Mesenchymal stem cell (in vitro differentiated cells and primary cell): ENCODE measurements at regions not wholly inside any gene's neighbourhood (a gene's known extent, or its start where the extent isn't known, plus 50 kb on each side); places are given as distances from the start of the nearest gene placed in this dataset.

Experiments used
- DNase-seq: peaks from one replicate; pipeline ENCODE4 v3.0.0-alpha.2; 2013
- H2AFZ ChIP-seq: one replicate; pipeline ENCODE4 v1.6.1; 2013; ENCODE audit warnings: low read depth, mild to moderate bottlenecking, control low read depth, inconsistent platforms, low read length, moderate library complexity
- H2AK5ac ChIP-seq: 2 replicates; pipeline ENCODE4 v1.6.1; 2013; ENCODE audit warnings: low read length, moderate library complexity, mild to moderate bottlenecking, inconsistent platforms; ENCODE audit not compliant: severe bottlenecking
- H2BK120ac ChIP-seq: one replicate; pipeline ENCODE4 v1.6.1; 2013; ENCODE audit warnings: low read depth, mild to moderate bottlenecking, inconsistent platforms, low read length, moderate library complexity
- H2BK12ac ChIP-seq, 2 experiments: one replicate each; pipeline ENCODE4 v1.6.1; 2013; ENCODE audit warnings: inconsistent platforms in 2 of 2, low read length in 2 of 2, mild to moderate bottlenecking in 2 of 2, moderate library complexity in 2 of 2, control low read depth in 1 of 2
- H2BK15ac ChIP-seq: one replicate; pipeline ENCODE4 v1.6.1; 2013; ENCODE audit warnings: mild to moderate bottlenecking, low read depth, inconsistent platforms; ENCODE audit not compliant: poor library complexity, severe bottlenecking
- H2BK5ac ChIP-seq: 2 replicates; pipeline ENCODE4 v1.6.1; 2013; ENCODE audit warnings: low read depth, mild to moderate bottlenecking, low read length, control low read depth, inconsistent platforms; ENCODE audit not compliant: poor library complexity, severe bottlenecking
- H3K14ac ChIP-seq, 2 experiments: one replicate each; pipeline ENCODE4 v1.6.1; 2013; ENCODE audit warnings: inconsistent platforms in 2 of 2, low read length in 2 of 2, control low read depth in 1 of 2, mild to moderate bottlenecking in 1 of 2, moderate library complexity in 1 of 2
- H3K18ac ChIP-seq, 2 experiments: one replicate each; pipeline ENCODE4 v1.6.1; 2013; ENCODE audit warnings: inconsistent platforms in 2 of 2, low read length in 2 of 2, control low read depth in 1 of 2, low read depth in 1 of 2, mild to moderate bottlenecking in 1 of 2
- H3K23ac ChIP-seq, 2 experiments: one replicate each; pipeline ENCODE4 v1.6.1; 2013; ENCODE audit warnings: inconsistent platforms in 2 of 2, low read length in 2 of 2, mild to moderate bottlenecking in 2 of 2, moderate library complexity in 2 of 2, control low read depth in 1 of 2
- H3K27ac ChIP-seq: 2 replicates; pipeline ENCODE4 v1.5.1; 2013; ENCODE audit warnings: mild to moderate bottlenecking, moderate library complexity, low read length, control low read depth, inconsistent platforms; ENCODE audit not compliant: poor library complexity, severe bottlenecking
- H3K27me3 ChIP-seq, 2 experiments: 2 replicates each; pipeline versions ENCODE4 v1.6.1 to v1.7.0; 2013; ENCODE audit warnings: low read length in 2 of 2, mild to moderate bottlenecking in 2 of 2, moderate library complexity in 2 of 2, control low read depth in 1 of 2, inconsistent platforms in 1 of 2; ENCODE audit not compliant: control insufficient read depth in 1 of 2, insufficient read depth in 1 of 2
- H3K36me3 ChIP-seq, 2 experiments: 2 replicates each; pipeline versions ENCODE4 v1.6.1 to v1.7.0; 2013; ENCODE audit warnings: low read length in 2 of 2, control low read depth in 1 of 2, inconsistent platforms in 1 of 2, low read depth in 1 of 2, mild to moderate bottlenecking in 1 of 2; ENCODE audit not compliant: insufficient read depth in 2 of 2, control insufficient read depth in 1 of 2
- H3K4ac ChIP-seq, 2 experiments: one replicate each; pipeline ENCODE4 v1.6.1; 2013; ENCODE audit warnings: inconsistent platforms in 2 of 2, low read length in 2 of 2, mild to moderate bottlenecking in 2 of 2, moderate library complexity in 2 of 2, control low read depth in 1 of 2, low read depth in 1 of 2
- H3K4me1 ChIP-seq: 2 replicates; pipeline ENCODE4 v1.6.1; 2013; ENCODE audit warnings: low read depth, low read length, control low read depth; ENCODE audit not compliant: control insufficient read depth, insufficient read depth
- H3K4me2 ChIP-seq: 2 replicates; pipeline ENCODE4 v1.6.1; 2013; ENCODE audit warnings: low read length, mild to moderate bottlenecking, inconsistent platforms; ENCODE audit not compliant: poor library complexity, severe bottlenecking
- H3K4me3 ChIP-seq, 2 experiments: 2 replicates each; pipeline versions ENCODE4 v1.5.1 to v1.7.0; 2013; ENCODE audit warnings: low read length in 2 of 2, mild to moderate bottlenecking in 2 of 2, control low read depth in 1 of 2, low read depth in 1 of 2; ENCODE audit not compliant: insufficient read depth in 1 of 2
- H3K79me1 ChIP-seq: replicated peaks from 2 replicates; pipeline ENCODE4 v1.6.1; 2013; ENCODE audit warnings: mild to moderate bottlenecking, control low read depth, low read length, inconsistent platforms; ENCODE audit not compliant: poor library complexity, severe bottlenecking
- H3K9ac ChIP-seq: 2 replicates; pipeline ENCODE4 v1.7.0; 2013; ENCODE audit warnings: mild to moderate bottlenecking, low read length, moderate library complexity
- H3K9me3 ChIP-seq: 2 replicates; pipeline ENCODE4 v1.7.0; 2013; ENCODE audit warnings: mild to moderate bottlenecking, low read length; ENCODE audit not compliant: control insufficient read depth
- H4K8ac ChIP-seq: one replicate; pipeline ENCODE4 v1.6.1; 2013; ENCODE audit warnings: inconsistent platforms, mild to moderate bottlenecking, low read length, moderate library complexity
- H4K91ac ChIP-seq: one replicate; pipeline ENCODE4 v1.6.1; 2013; ENCODE audit warnings: mild to moderate bottlenecking, low read length, inconsistent platforms
- WGBS: methylation state at CpG from one replicate; pipeline ENCODE4 v1.1.7; 2013; ENCODE audit warnings: mixed read lengths; 5-methylcytosine and 5-hydroxymethylcytosine counted together

GRCh38 chr20:22348010-22348409 lies 236.4 kb downstream of the FOXA2 start:
- Histone ChIP-seq H3K27me3 (peaks cover 3 to 29% of the 10 kb centered on the region in 2 experiments), H2BK15ac (no peak overlapping the region), H2AK5ac (no peak overlapping the region), H2BK12ac (no peak overlapping the region), H3K27ac (no peak overlapping the region), H3K79me1 (no peaks in the 10 kb centered on the region), H3K4me2 (no peak overlapping the region), H3K23ac (no peak overlapping the region), H3K36me3 (no peaks in the 10 kb centered on the region), H3K9ac (no peak overlapping the region), H2AFZ (no peak overlapping the region), H2BK120ac (no peak overlapping the region), H3K4ac (no peak overlapping the region), H4K8ac (no peak overlapping the region), H3K14ac (no peak overlapping the region), H2BK5ac (no peak overlapping the region), H3K4me1 (no peaks in the 10 kb centered on the region), H3K4me3 (no peak overlapping the region), H3K18ac (no peak overlapping the region), H4K91ac (no peak overlapping the region), H3K9me3 (no peaks in the 10 kb centered on the region)
- 86% methylated on average over 4 of the region's 4 CpGs for WGBS
- DNase-seq, result no peak

GRCh38 chr20:22346716-22347115 lies 237.7 kb downstream of the FOXA2 start:
- 66% methylated on average over 3 of the region's 4 CpGs for WGBS
- no peak overlapping the region for H3K27ac ChIP-seq
- no peak overlapping the region for H2BK120ac ChIP-seq
- H3K4me2 ChIP-seq, result no peak overlapping the region
- no peak overlapping the region for H3K14ac ChIP-seq
- no peak overlapping the region for H2AFZ ChIP-seq
- H3K27me3 ChIP-seq, result peaks cover 3 to 29% of the 10 kb centered on the region in 2 experiments
- H2BK5ac ChIP-seq, result no peak overlapping the region
- DNase-seq, result no peak
- no peaks in the 10 kb centered on the region for H3K79me1 ChIP-seq
- H3K23ac ChIP-seq, result no peak overlapping the region
- H3K4ac ChIP-seq, result no peak overlapping the region
- H2AK5ac ChIP-seq, result no peak overlapping the region
- H4K8ac ChIP-seq, result no peak overlapping the region
- H2BK15ac ChIP-seq, result no peak overlapping the region
- H3K9me3 ChIP-seq, result no peaks in the 10 kb centered on the region
- no peaks in the 10 kb centered on the region for H3K36me3 ChIP-seq
- no peak overlapping the region for H3K9ac ChIP-seq
- H3K4me1 ChIP-seq, result no peaks in the 10 kb centered on the region
- no peak overlapping the region for H3K18ac ChIP-seq
- no peak overlapping the region for H3K4me3 ChIP-seq
- no peak overlapping the region for H2BK12ac ChIP-seq
- H4K91ac ChIP-seq, result no peak overlapping the region

GRCh38 chr20:22343612-22344011 lies 240.8 kb downstream of the FOXA2 start:
- no peaks in the 10 kb centered on the region for H3K79me1 ChIP-seq
- H2AK5ac ChIP-seq, result no peak overlapping the region
- no peak overlapping the region for H3K9ac ChIP-seq
- no peak overlapping the region for H3K23ac ChIP-seq
- no peak overlapping the region for H2BK5ac ChIP-seq
- H4K91ac ChIP-seq, result no peak overlapping the region
- no peak for DNase-seq
- no peak overlapping the region for H2BK120ac ChIP-seq
- H3K9me3 ChIP-seq, result no peaks in the 10 kb centered on the region
- H4K8ac ChIP-seq, result no peak overlapping the region
- no peak overlapping the region for H3K14ac ChIP-seq
- H3K4ac ChIP-seq, result no peak overlapping the region
- H3K27ac ChIP-seq, result no peak overlapping the region
- no peak overlapping the region for H3K4me3 ChIP-seq
- H3K18ac ChIP-seq, result no peak overlapping the region
- no peak overlapping the region for H3K4me2 ChIP-seq
- peaks cover 2% of the 10 kb centered on the region for H3K4me1 ChIP-seq
- no peak overlapping the region for H2BK12ac ChIP-seq
- WGBS, result 94% methylated on average over 29 of the region's 29 CpGs
- no peaks in the 10 kb centered on the region for H3K36me3 ChIP-seq
- H3K27me3 ChIP-seq, result peaks cover 0 to 20% of the 10 kb centered on the region in 2 experiments
- no peak overlapping the region for H2AFZ ChIP-seq
- H2BK15ac ChIP-seq, result no peak overlapping the region

- Histone ChIP-seq H3K4ac (no peak overlapping the region), H4K8ac (no peak overlapping the region), H3K27me3 (peaks cover 8 to 26% of the 10 kb centered on the region in 2 experiments), H2AFZ (no peak overlapping the region), H3K4me2 (no peak overlapping the region), H3K18ac (no peak overlapping the region), H2BK5ac (no peak overlapping the region), H3K23ac (no peak overlapping the region), H3K9me3 (no peaks in the 10 kb centered on the region), H3K4me3 (no peak overlapping the region), H2BK120ac (no peak overlapping the region), H4K91ac (no peak overlapping the region), H3K36me3 (no peaks in the 10 kb centered on the region), H2BK15ac (no peak overlapping the region), H3K4me1 (peaks cover 2% of the 10 kb centered on the region), H2AK5ac (no peak overlapping the region), H3K14ac (no peak overlapping the region), H2BK12ac (no peak overlapping the region), H3K9ac (no peak overlapping the region), H3K79me1 (no peaks in the 10 kb centered on the region), H3K27ac (no peak overlapping the region)
- 85% methylated on average over 3 of the region's 4 CpGs for WGBS
- no peak for DNase-seq
These were observed 242.0 kb downstream of the FOXA2 start for GRCh38 chr20:22342410-22342809.
